HFF-Myc (cell line): ENCODE measurements at regions not wholly inside any gene's neighbourhood (a gene's known extent, or its start where the extent isn't known, plus 50 kb on each side); places are given as distances from the start of the nearest gene placed in this dataset.
"Not testable (repeated sequence)": the region's sequence is repeated elsewhere in the genome, so short reads cannot be mapped to it uniquely, and the experiment has no call there.

Experiments used
- DNase-seq: peaks from one replicate; pipeline ENCODE4 v3.0.0-alpha.2; 2011; ENCODE audit warnings: low read depth; ENCODE audit errors: extremely low read depth
- H3K4me3 ChIP-seq: replicated peaks from 2 replicates; pipeline ENCODE4 v1.5.1; 2011; ENCODE audit warnings: low read depth, mild to moderate bottlenecking, control low read depth, low read length
- CTCF ChIP-seq: IDR thresholded peaks from 2 replicates; pipeline ENCODE4 v1.5.1; 2012; ENCODE audit warnings: mild to moderate bottlenecking, low read depth, low read length, control low read depth; ENCODE audit errors: missing control alignments

- no peak overlapping the region for H3K4me3 ChIP-seq
- no peak for TF ChIP-seq CTCF
- DNase-seq: no peak
These were observed 395.1 kb upstream of the MYT1L start for GRCh38 chr2:2726163-2726562.

- no peak for DNase-seq
- TF ChIP-seq CTCF: no peak
- H3K4me3 ChIP-seq: no peak overlapping the region
These were observed 392.0 kb upstream of the MYT1L start for GRCh38 chr2:2723064-2723463.

- DNase-seq: no peak
- TF ChIP-seq CTCF: no peak
- no peak overlapping the region for H3K4me3 ChIP-seq
These were observed 390.3 kb upstream of the MYT1L start for GRCh38 chr2:2721296-2721835.

- not testable (repeated sequence) for H3K4me3 ChIP-seq, DNase-seq
These were observed 389.7 kb upstream of the MYT1L start for GRCh38 chr2:2720806-2721205.

- DNase-seq: no peak
- no peak overlapping the region for H3K4me3 ChIP-seq
- TF ChIP-seq CTCF: no peak
These were observed 389.3 kb upstream of the MYT1L start for GRCh38 chr2:2720351-2720750.

GRCh38 chr2:2719781-2720180 lies 388.7 kb upstream of the MYT1L start:
- DNase-seq: no peak
- no peak for TF ChIP-seq CTCF
- H3K4me3 ChIP-seq: no peak overlapping the region

GRCh38 chr2:2719015-2719414 lies 387.9 kb upstream of the MYT1L start:
- TF ChIP-seq CTCF: no peak
- H3K4me3 ChIP-seq: no peak overlapping the region
- DNase-seq: no peak
